ENCODE measurements at regions not wholly inside any gene's neighbourhood (a gene's known extent, or its start where the extent isn't known, plus 50 kb on each side); places are given as distances from the start of the nearest gene placed in this dataset.

DNA sequence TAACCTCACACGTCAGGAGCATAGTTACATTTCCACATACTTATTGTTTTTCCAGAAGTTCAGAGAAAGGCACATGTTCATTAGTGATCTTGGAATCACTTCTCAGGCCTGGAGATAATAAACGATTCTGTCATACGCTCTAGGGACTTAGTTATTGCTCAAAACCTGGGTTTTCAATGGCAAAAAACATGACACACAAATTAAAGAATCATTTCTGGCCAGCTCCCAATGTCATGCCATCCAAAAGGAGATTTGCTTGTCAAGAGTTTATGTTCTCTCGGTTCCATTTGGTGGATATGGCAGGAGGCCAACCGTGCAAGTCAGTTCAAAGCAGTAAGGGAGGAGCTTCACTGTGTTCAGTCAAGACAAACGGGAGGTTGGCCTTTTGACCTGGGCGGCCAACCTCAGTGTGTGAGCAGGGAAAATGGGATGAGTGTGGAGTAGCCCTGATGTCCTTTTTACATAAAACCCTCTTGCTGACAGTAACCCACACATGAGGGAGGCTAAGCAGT lies 123.4 kb downstream of the NXNL2 start:
- no peak for DNase-seq (ENCODE audit: low spot score)

DNA sequence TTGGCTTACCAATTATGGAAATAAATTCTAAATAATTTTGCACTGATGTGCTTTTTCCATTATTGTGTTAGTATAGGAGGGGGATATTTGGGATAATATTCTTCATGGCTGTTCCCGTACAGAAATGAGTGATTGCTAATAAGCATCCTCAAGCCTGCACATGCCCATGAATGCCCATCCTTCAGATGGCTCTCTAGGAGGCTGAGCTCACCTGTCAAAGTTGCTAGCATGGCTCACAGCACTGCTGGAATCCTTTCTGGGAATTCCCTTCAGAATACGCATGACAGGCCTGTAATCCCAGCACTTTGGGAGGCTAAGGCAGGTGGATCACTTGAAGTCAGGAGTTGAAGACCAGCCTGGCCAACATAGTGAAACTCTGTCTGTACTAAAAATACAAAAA lies 124.1 kb downstream of the NXNL2 start:
- no peak for DNase-seq (ENCODE audit: low spot score)

DNA sequence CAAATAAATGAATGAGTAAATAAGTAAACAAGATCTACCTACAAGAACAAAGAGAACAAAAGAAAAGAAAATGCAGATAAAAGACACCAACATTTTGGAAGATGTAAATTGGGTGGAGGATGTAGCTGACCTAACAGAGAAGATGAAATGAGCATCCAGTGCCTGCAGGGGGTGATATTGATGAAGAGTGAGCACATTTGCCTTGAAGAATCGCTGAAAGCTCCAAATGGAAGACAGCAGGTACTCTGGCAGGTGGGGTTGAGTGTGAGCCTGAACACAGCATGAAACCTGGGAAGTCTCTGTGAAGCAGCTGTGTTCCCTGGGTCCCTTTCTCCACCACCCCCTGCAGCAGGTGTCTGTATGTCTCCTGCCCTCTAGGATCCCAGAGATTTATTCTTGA lies 125.6 kb downstream of the NXNL2 start:
- peak; percentile 31 for DNase-seq (ENCODE audit: low spot score)

DNA sequence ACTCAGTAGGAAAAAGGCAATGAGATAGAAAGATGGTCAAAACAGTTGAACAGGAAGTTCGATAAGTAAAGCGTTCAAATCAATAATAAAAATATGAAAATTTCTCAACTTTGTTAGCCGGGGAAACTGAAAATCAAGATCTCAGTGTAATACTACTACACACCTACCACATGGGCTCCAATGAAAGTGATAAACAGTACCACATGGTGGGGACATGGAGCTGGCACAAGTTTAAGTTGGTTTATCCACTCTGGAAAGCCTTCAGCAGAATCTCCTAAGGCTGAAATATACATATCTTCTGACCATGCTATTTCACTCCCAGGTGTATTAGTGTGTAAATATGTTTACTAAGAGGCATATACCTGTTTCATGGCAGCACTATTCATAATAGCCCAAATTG lies 126.8 kb downstream of the NXNL2 start:
- DNase-seq (ENCODE audit: low spot score), result no peak

DNA sequence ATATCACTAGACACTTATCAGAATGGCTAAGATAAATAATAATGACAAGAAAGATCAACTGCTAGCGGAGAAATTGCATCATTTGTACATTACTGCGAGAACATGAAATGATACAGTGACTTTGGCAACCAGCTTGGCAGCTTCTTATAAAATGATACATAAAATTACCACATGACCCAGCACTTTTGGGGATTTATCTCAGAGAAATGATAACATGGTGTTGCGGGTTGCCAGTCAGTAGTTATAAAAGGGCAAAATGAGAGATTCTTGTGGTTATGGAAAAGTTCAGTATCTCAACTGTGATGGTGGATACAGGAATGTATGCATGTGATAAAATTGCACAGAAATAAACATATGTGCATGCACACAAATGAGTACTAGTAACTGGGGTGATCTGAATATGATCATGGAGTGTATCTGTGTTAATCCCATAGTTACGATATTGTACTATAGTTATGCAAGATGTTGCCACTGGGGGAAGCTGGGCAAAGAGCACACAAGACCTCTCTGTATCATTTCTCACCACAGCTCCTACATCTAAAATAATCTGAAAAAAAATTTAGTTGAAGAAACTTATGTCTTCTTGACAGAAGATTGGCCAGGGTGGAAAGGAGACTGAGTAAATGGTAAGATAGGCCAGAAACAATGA lies 128.9 kb downstream of the NXNL2 start:
- DNase-seq (ENCODE audit: low spot score), result no peak

DNA sequence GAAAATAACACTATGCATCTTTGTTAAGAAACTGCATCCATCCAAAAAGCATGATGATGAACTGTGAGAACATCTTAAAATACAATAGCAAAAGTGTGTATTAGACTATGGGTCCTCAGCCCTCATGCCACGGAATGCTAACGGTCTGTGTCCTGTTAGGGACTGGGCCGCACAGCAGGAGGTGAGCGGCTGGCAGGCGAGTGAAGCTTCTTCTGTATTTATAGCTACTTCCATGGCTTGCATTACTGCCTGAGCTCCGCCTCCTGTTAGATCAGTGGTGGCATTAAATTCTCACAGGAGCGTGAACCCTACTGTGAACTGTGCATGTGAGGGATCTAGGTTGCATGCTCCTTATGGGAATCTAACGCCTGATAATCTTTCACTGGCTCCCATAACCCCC lies 129.8 kb downstream of the NXNL2 start:
- DNase-seq (ENCODE audit: low spot score), result no peak

DNA sequence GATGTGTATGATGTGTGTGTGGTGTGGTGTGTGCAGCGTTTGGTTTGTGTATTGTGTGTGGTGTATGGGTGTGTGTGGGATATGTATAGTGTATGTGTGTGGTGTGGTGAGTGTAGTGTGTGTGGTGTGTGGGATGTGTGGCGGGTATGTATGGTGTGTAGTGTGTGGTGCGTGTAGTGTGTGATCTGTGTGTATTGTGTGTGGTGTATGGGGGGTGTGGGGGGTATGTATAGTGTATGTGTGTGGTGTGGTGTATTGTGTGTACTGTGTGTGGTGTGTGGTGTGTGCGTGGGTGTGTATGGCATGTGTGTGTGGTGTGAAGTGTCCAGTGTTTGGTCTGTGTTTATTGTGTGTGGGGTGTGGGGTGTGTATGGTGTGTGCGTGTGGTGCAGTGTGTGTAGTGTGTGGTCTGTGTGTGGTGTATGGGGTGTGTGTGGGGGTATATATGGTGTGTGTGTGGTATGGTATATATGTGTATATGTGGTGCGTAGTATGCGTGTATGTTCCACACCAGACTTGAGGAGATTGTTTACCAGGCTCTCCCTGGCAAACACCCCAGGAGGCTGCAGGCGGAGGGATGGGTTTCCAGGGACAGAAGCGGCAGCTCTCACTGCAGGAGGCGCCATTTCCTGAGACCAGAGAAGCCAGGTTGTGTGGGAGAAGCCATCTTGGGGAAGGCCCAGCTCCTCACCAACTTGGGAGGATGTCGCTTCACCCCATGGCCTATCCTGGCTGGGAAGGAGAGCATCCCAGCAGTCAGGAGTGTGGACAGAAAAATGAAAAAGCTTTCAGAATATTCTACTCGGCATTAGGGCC lies 138.1 kb downstream of the NXNL2 start:
- DNase-seq (ENCODE audit: low spot score), result peak; percentile 33

DNA sequence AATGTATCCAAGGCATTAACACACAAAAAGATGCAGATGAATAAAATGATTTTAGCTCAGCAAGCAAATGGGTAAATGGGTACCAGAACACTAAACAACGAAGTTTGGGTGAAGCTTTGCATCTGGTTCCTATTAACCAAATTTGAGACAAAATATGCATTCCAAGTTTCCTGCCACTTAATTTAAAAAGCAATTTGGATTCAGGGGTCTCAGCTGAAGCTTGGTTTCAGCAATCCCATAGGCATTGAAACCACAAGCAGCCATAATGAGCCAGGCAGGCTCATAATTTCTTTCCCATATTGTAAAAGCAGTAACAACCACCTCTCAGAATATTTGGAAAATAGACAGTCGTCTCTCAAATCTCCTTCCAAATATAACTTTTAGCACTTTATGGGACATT lies 138.9 kb downstream of the NXNL2 start:
- no peak for DNase-seq (ENCODE audit: low spot score)

DNA sequence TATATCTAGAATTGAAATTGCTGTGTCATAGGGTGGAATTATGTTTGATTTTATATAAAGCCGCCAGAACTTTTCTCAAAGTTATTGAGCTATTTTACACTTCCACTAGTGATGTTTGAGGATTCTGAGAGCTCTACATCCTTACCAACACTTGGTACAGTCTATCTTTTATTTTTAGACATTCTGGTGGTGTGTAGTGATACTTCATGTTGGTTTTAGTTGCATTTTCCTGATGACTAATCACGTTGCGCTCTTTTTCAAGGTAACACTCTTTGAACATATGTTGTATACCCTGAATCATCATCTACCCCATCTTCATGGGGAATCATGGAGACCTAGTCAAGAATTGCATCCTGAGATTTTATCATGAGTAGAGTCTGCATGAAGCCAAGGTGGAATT lies 141.7 kb downstream of the NXNL2 start:
- DNase-seq (ENCODE audit: low spot score), result no peak

DNA sequence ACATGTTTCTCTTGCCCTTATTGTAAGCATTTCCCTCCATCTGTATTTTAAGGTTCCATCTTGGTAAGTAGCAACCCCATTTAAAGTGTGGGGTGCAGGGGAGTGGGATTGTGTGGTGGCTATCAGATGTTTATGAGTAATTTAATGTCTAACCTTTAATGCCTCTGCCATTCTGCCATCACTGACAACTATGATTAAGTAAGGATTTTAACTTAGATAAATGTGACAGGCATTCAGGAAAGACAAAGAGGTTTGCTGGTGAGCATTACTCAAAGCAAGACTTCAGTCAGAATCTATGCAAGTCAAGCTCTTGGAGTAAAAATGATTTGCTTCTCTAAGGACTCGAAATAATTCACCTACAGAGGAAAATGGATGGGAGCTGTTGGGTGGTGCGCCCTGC lies 143.0 kb downstream of the NXNL2 start:
- no peak for DNase-seq (ENCODE audit: low spot score)

DNA sequence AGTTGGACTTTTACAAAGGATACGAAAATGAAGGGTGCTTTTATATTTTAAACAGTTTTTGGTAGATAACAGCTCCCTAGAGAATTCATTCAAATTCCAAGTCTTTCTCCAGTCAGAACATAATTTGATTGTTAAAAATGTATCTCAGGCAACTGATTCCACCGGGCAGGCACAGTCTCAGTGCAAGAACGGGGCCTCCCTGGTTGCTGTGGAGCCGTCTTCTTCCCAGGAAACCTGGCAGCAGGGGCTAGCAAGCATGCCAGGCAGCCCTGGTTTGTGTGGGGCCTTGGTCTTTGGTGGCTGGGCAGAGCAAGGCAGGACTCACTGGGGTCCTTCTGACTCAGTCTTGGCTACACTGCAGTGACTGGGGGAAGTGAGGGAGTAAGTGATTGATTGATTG lies 143.5 kb downstream of the NXNL2 start:
- no peak for DNase-seq (ENCODE audit: low spot score)

DNA sequence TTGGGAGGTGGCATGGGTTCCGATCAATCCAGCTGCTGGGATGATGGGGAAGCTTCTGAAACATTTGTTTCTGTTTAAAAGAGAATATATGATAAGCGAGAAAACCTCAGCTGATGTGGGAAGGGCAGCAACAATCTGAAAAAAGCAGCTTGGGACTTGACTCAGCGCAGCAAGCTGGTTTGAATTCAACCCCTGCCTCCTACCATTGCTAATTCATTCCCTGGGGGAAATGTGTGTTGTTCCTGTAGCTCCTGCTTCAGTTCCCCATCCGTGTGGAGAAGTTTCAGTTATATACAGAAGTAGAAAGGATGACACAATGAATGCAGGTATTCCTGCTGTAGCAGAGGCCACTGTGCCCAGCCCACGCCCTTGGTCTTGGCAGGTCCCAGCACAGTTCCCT lies 145.1 kb downstream of the NXNL2 start:
- no peak for DNase-seq (ENCODE audit: low spot score)

DNA sequence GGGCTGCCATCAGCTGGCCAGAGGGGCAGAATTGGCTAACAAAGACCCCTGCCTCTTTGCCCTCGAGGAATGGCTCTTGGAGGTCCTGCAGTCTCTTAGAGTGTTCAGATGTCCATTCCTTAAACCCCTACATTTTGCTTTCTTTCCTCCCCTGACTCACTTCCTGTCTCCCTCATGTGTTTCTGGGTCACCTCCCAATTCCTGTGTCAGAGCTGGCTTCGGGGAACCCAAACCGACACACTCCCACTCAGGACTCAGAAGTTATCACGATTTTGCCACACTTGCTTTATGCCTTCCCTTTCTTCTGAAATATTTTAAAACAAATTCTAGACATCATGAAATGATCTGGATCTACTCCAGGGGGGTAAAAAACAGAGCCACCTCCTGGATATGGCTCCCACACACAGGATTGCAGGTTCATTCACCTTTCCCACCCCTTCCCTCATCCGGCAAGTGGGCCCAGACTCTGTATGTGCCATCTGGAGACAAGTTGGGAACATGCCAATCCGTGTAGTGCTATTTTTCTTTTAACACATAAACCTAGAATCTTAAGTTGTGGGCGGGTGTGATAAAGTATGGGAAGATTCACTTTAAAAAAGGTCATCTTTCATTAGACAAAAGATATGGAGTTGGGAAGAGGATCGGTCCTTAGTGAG lies 145.7 kb downstream of the NXNL2 start:
- no peak for DNase-seq (ENCODE audit: low spot score)

DNA sequence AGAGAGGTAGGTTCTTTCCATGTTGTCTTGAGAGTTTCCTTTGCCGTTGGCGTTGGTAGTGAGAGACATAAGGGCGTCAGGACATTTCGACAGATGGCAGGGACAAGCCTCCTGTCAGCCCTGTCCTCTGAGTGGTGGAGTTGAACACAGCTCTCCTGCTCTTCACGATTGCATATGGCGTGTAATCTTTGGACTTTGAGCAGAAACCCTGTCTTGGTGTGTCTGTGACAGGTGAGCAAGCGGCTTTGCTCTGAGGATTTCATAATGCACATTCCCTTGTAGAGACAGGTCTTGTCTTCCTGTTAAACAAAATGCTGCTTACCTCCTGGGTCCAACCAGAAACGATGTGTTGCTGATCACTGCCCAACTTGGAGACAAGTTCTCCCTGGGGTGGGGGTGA lies 146.5 kb downstream of the NXNL2 start:
- no peak for DNase-seq (ENCODE audit: low spot score)

DNA sequence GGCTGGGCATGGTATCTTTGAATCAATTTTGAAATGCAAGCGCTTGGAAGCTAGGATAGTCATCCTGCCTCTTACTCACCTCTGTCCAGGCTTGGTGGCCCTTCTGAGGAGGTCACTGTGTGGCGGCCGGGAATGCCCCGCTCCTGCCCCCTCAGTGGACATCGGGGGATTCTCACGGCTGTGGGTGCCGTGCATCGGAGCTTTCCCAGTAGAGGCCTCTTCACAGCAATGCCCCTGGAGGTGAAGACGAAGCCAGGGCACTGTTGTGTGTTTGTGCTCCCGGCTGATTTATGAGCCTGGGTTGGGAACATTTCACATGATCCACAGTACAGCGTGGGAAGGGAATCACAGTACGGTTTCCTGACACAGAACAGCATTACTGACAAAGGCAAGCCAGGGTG lies 147.5 kb downstream of the NXNL2 start:
- no peak for DNase-seq (ENCODE audit: low spot score)

DNA sequence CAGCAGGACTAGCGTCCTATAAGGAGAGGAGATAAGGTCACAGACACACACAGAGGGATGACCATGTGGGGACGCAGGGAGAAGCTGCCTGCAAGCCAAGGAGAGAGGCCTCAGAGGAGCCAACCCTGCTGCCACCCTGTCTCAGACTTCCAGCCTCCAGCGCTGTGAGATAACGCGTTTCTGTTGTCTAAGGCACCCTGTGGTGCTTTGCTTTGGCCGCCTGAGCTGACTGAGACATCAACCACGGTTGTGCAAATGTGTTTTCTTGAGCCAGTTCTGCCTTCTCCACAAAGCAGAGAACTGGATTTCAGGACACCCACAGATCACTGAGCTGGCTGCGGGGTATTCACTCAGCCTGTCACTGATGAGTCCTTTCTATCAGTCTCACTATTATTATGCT lies 149.1 kb downstream of the NXNL2 start:
- DNase-seq (ENCODE audit: low spot score), result no peak

DNA sequence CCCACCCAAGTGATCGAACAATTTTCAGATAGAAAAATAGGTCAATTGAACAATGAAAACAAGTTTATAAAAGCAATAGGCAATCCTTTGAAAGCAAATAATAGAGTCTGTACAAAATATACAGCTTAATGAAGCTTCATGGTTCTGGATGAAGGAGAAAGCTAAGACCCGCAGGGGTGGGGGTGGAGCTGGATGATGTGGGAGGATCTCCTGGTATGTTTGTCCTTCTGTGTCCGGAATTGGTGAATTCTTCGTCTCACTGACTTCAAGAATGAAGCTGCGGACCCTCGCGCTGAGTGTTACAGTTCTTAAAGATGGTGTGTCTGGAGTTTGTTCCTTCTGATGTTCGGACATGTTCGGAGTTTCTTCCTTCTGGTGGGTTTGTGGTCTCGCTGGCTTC lies 149.9 kb downstream of the NXNL2 start:
- DNase-seq (ENCODE audit: low spot score), result no peak

DNA sequence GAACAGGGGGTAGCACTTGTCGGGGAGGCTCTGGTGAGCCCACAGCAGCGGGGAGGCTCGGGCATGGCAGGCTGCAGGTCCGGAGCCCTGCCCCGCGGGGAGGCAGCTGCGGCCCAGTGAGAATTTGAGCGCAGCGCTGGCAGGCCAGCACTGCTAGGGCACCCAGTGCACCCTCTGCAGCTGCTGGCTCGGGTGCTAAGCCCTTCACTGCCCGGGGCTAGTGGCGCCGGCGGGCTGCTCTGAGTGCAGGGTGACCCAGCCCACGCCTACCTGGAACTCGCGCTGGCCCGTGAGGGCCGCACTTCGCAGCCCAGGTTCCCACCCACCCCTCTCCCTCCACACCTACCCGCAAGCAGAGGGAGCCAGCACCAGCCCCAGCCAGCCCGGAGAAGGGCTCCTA lies 151.0 kb downstream of the NXNL2 start:
- DNase-seq (ENCODE audit: low spot score), result no peak

DNA sequence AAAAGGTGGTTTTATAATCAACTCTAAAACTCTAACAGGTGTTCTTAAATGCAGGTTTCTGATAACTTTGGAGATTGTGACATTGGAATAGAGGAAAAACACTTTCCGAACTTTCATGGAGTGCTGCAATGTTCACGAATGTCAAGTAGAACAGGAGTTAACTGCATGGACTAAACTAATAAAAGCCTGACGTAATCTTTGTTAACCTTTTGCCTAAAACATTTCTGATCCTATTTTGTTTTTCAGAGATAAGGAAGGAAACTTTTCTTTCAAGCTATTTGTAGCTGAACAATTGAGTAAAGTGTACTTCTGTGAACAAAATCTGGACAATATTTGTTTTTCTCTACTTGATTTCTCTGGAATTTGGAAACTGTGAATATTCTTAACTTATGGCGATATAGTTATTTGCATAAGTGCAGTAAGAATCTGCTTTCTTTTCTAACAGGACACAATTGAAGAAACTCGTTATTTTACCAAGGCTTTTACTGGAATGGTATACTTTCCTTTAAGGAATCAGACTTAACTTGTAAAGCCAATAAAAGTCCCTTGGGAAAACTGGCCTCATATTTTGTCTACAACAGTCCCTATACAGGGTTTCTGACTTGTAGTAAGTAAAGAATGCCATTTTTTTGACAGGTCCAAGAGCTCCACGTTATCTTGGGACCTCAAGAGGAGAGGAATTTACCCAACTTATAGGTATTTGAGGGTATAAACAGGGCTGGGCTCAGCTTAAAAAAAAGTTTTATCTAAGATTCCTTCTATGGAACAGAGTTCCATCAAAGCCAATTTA lies 154.7 kb downstream of the NXNL2 start:
- no peak for DNase-seq (ENCODE audit: low spot score)

DNA sequence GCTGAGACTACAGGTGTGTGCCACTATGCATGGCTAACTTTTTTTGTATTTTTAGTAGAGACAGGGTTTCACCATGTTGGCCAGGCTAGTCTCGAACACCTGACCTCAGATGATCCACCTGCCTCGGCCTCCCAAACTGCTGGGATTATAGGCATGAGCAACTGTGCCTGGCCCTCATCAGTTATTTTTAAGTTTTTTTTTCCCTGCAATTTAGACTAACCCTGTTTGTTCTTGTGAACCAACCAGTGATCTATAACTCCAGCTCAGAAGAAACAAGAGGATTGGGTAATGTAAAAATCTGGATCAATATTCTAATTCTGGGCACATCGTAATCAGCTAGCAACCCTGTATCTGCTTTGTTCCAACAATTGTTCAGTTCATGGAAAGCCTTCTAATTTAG lies 155.7 kb downstream of the NXNL2 start:
- no peak for DNase-seq (ENCODE audit: low spot score)

DNA sequence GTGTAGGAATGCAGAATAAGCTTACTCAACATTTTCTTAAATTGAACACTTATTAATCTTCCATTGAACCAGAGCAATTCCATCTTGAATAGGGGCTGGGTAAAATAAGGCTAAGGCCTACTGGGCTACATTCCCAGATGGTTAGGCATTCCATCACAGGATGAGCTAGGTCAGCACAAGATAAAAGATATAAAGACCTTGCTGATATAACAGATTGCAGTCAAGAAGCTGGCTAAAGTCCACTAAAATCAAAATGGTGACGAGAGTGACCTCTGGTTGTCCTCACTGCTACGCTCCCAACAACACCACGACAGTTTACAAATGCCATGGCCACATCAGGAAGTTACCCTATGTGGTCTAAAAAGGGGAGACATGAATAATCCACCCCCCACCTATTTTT lies 156.1 kb downstream of the NXNL2 start:
- no peak for DNase-seq (ENCODE audit: low spot score)

DNA sequence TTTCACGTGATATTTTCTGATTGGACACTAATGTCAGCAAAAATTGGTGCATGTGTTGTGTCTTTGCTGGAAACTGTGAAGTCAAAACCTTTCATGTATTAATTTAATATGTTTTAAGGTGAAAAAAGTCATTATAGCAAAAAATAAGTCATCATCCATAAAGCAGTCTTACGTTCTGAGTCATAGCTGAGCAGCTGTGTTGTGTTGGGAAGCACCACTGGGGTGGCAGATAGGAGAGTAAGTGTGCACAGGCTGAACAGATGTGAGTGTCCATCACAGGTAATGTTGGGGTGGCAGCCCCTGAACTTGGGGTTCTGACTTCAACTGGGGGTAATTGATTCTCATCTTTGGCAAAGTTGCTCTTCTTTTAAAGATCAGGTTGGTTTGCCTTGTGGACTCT lies 156.8 kb downstream of the NXNL2 start:
- DNase-seq (ENCODE audit: low spot score), result no peak

Measured in iPS-NIHi11 (cell line).